Activated T-helper 1 cell treated with anti-CD3 and anti-CD28 coated beads, Interleukin-12 subunit alpha, Interleukin-12 subunit beta, Interleukin-2, Interleukin-4 antibody, amounts not matched to agents 30 ng/mL and 10 ng/mL and 1 ng/mL, durations not matched to agents 14 hours and 24 hours and 36 hours (primary cell): ENCODE measurements at regions not wholly inside any gene's neighbourhood (a gene's known extent, or its start where the extent isn't known, plus 50 kb on each side); places are given as distances from the start of the nearest gene placed in this dataset.

Source experiments
- DNase-seq: peaks from one replicate; pipeline ENCODE4 v3.0.0; 2021; ENCODE audit warnings: low spot score
- H3K27ac Mint-ChIP-seq: one replicate; pipeline ENCODE4 v1.8.0; 2021; ENCODE audit warnings: mild to moderate bottlenecking, mixed read lengths
- H3K27me3 Mint-ChIP-seq: one replicate; pipeline ENCODE4 v1.8.0; 2022; ENCODE audit warnings: mild to moderate bottlenecking, moderate library complexity, mixed read lengths; ENCODE audit not compliant: insufficient read depth
- H3K36me3 Mint-ChIP-seq: one replicate; pipeline ENCODE4 v1.8.0; 2021; ENCODE audit warnings: low read depth, mixed read lengths
- H3K4me1 Mint-ChIP-seq: one replicate; pipeline ENCODE4 v1.8.0; 2021; ENCODE audit warnings: low read depth, mixed read lengths
- H3K4me3 Mint-ChIP-seq: one replicate; pipeline ENCODE4 v1.8.0; 2021; ENCODE audit warnings: mild to moderate bottlenecking, moderate library complexity, mixed read lengths
- H3K9me3 Mint-ChIP-seq: one replicate; pipeline ENCODE4 v1.8.0; 2021; ENCODE audit warnings: mixed read lengths
- intact Hi-C: fragments of 100-400 bp; cut with micrococcal nuclease; formaldehyde crosslinking; loops from one replicate; pipeline ENCODE4 v1.15.1; 2024

DNA sequence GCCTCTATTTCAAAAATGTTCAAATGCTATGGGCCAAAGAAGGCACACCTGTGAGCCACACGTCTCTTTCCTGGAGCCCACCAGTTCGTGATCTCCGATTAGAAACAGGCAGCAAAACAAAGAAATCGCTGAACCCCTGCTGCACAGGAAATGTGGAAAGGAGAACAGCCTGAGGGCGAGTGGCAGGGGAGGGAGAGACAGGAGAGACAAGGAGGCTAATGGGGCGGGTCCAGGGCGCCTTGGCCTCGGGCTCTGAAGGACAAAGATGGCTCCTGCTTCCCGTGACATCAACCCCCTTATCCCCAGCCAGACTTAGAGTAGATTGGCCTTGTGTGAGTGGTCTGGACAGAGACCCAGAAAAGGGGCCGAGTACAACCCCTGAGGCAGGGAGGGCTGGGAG is 62.4 kb upstream of the DOCK1 start:
- no peak for DNase-seq
- Mint-ChIP-seq H3K4me1 (no peaks in the 10 kb centered on the region), H3K27ac (no peak overlapping the region), H3K27me3 (no peaks in the 10 kb centered on the region), H3K9me3 (no peaks in the 10 kb centered on the region), H3K4me3 (no peak overlapping the region), H3K36me3 (no peaks in the 10 kb centered on the region)
- intact Hi-C loops = no loop called here

DNA sequence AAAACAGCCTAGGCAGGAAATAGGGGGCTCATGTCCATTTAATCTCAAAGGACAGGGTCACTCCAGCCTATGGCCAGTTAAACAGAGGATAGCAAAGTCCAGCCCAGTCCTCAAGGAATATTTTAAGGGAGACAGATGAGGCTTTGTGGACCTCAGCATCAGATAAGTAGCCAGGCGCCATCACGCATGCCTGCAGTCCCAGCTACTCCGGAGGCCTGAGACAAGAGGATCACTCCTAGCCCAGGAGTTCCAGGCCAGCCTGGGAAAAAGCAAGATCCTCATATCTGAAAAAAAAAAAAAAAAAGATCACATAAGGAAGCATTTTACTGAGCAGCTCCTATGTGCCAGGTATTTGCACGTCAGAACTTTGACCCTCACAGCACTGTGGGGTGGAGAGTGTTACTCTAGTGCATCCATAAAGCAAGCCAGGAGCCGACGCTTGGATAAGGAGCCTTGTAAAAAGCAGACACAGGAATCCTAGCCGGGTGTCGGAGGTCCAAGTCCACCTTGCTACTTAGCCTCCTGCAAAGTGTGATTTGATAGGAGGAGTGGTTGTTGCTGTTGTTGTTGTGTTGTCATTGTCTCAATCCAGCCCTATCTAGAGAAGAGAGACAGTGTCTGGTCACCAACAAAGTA is 61.8 kb upstream of the DOCK1 start:
- DNase-seq = no peak
- H3K4me3 Mint-ChIP-seq = no peak overlapping the region
- H3K27me3 Mint-ChIP-seq = no peaks in the 10 kb centered on the region
- no peaks in the 10 kb centered on the region for H3K4me1 Mint-ChIP-seq
- no peak overlapping the region for H3K27ac Mint-ChIP-seq
- no peaks in the 10 kb centered on the region for H3K36me3 Mint-ChIP-seq
- intact Hi-C loops = no loop called here
- no peaks in the 10 kb centered on the region for H3K9me3 Mint-ChIP-seq

DNA sequence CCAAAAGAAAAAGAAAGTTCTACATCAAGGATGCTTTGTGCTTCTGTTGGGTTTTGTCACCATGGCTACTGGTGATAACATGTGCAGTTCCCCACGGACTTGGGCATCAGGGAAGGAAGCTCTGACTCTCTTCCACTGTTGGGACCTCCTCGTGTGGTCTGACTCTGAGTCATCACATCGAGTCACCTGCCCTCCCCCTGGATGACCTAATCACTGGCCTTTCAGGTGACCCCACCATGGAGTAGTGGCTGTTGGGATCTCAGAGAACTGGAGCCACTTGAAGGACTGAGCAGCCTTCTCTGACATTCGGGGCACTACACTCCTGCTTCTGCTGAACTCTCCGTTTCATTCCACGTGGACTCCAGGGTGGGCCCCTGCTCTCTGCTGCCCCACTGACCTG is 60.8 kb upstream of the DOCK1 start:
- intact Hi-C loops = no loop called here
- Mint-ChIP-seq H3K36me3 (no peaks in the 10 kb centered on the region), H3K27ac (no peak overlapping the region), H3K27me3 (no peaks in the 10 kb centered on the region), H3K4me3 (no peak overlapping the region), H3K9me3 (no peaks in the 10 kb centered on the region), H3K4me1 (no peaks in the 10 kb centered on the region)
- no peak for DNase-seq

GRCh38 chr10:126846469-126846868 is 58.8 kb upstream of the DOCK1 start:
- Mint-ChIP-seq H3K36me3 (no peaks in the 10 kb centered on the region), H3K9me3 (no peaks in the 10 kb centered on the region), H3K27me3 (no peaks in the 10 kb centered on the region)

GRCh38 chr10:126846959-126847358 is 58.3 kb upstream of the DOCK1 start:
- Mint-ChIP-seq H3K4me1 (no peaks in the 10 kb centered on the region), H3K4me3 (no peak overlapping the region), H3K27ac (no peak overlapping the region), H3K36me3 (no peaks in the 10 kb centered on the region), H3K27me3 (no peaks in the 10 kb centered on the region), H3K9me3 (no peaks in the 10 kb centered on the region)
- no peak for DNase-seq
- intact Hi-C loops = no loop called here

More at GRCh38 chr10:126846469-126846868, 58.8 kb upstream of the DOCK1 start:
- intact Hi-C loops = no loop called here
- DNase-seq = no peak
- no peaks in the 10 kb centered on the region for H3K4me1 Mint-ChIP-seq
- H3K4me3 Mint-ChIP-seq = no peak overlapping the region
- no peak overlapping the region for H3K27ac Mint-ChIP-seq

GRCh38 chr10:126847666-126848065 is 57.6 kb upstream of the DOCK1 start:
- intact Hi-C loops = no loop called here
- Mint-ChIP-seq H3K4me1 (no peaks in the 10 kb centered on the region), H3K27ac (no peak overlapping the region), H3K9me3 (no peaks in the 10 kb centered on the region), H3K36me3 (no peaks in the 10 kb centered on the region), H3K27me3 (no peaks in the 10 kb centered on the region), H3K4me3 (no peak overlapping the region)
- DNase-seq = no peak

DNA sequence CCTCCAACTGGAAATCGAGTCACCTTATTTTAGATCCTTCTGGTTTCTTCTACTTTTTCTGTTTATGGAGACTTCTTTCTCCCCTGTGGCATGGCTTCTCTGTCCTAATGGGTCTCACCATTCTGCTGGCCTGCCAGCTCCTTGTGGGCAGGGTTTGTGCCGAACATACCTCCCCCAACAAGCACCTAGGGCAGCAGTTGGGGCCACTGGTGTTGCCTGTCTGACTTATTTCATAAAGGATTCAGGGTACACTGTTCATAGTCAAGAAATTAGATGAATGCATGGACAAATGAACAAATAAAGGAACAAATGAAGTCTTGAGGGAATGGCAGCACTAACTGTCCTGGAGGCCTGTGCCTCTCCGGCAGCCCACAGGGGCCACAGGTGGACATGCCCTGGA is 55.6 kb upstream of the DOCK1 start:
- intact Hi-C loops = no loop called here
- Mint-ChIP-seq H3K36me3 (no peaks in the 10 kb centered on the region), H3K9me3 (peaks cover 5% of the 10 kb centered on the region), H3K4me1 (no peaks in the 10 kb centered on the region), H3K4me3 (no peak overlapping the region), H3K27me3 (no peaks in the 10 kb centered on the region), H3K27ac (no peak overlapping the region)
- no peak for DNase-seq

- H3K27ac Mint-ChIP-seq = no peak overlapping the region
- H3K9me3 Mint-ChIP-seq = peaks cover 5% of the 10 kb centered on the region
- intact Hi-C loops = no loop called here
- H3K4me1 Mint-ChIP-seq = no peaks in the 10 kb centered on the region
- no peak overlapping the region for H3K4me3 Mint-ChIP-seq
- no peaks in the 10 kb centered on the region for H3K27me3 Mint-ChIP-seq
- H3K36me3 Mint-ChIP-seq = no peaks in the 10 kb centered on the region
- DNase-seq = no peak
These were observed 53.7 kb upstream of the DOCK1 start for GRCh38 chr10:126851414-126852108.

- DNase-seq = no peak
- intact Hi-C loops = no loop called here
- Mint-ChIP-seq H3K27ac (no peak overlapping the region), H3K9me3 (peaks cover 12% of the 10 kb centered on the region), H3K4me1 (no peaks in the 10 kb centered on the region), H3K27me3 (no peaks in the 10 kb centered on the region), H3K36me3 (no peaks in the 10 kb centered on the region), H3K4me3 (no peak overlapping the region)
These were observed 50.3 kb upstream of the DOCK1 start for GRCh38 chr10:126854726-126855495.
